ENCODE measurements at regions not wholly inside any gene's neighbourhood (a gene's known extent, or its start where the extent isn't known, plus 50 kb on each side); places are given as distances from the start of the nearest gene placed in this dataset.

GRCh38 chr18:51575171-51575570 is 377.7 kb upstream of the MEX3C start:
- TF ChIP-seq, protein P1, sequence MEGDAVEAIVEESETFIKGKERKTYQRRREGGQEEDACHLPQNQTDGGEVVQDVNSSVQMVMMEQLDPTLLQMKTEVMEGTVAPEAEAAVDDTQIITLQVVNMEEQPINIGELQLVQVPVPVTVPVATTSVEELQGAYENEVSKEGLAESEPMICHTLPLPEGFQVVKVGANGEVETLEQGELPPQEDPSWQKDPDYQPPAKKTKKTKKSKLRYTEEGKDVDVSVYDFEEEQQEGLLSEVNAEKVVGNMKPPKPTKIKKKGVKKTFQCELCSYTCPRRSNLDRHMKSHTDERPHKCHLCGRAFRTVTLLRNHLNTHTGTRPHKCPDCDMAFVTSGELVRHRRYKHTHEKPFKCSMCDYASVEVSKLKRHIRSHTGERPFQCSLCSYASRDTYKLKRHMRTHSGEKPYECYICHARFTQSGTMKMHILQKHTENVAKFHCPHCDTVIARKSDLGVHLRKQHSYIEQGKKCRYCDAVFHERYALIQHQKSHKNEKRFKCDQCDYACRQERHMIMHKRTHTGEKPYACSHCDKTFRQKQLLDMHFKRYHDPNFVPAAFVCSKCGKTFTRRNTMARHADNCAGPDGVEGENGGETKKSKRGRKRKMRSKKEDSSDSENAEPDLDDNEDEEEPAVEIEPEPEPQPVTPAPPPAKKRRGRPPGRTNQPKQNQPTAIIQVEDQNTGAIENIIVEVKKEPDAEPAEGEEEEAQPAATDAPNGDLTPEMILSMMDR (IDR thresholded peaks at IDR 0.05; ENCODE audit: borderline replicate concordance, extremely low read depth, low read length, poor library complexity, severe bottlenecking) = no peak
- no peak for TF ChIP-seq EZH2 (IDR thresholded peaks at IDR 0.05; ENCODE audit: borderline replicate concordance, low read depth, low read length, severe bottlenecking)
